IMR-90 (cell line): ENCODE measurements at regions not wholly inside any gene's neighbourhood (a gene's known extent, or its start where the extent isn't known, plus 50 kb on each side); places are given as distances from the start of the nearest gene placed in this dataset.

Experiments used
- ATAC-seq: fragments of 200-7000 bp; cut with Tn5 transposase; 2 replicates; pipeline ENCODE4 v1.9.1; 2020; ENCODE audit warnings: low read depth, mild to moderate bottlenecking, moderate library complexity
- BruUV-seq: library from RNA; stranded (reverse); fragments of 400-500 nt; replicated peaks from 2 replicates; lab custom pipeline; 2021; lab: Mats Ljungman, UMichigan
- CTCF ChIA-PET: fragments of 300-600 bp; formaldehyde crosslinking; extraction: SDS; loops from one replicate; lab custom pipeline; 2021; ENCODE audit warnings: antibody characterized with exemption; lab: Yijun Ruan, JAX
- POLR2A ChIA-PET: fragments of 300-600 bp; sonication (Branson Sonifier 250); formaldehyde crosslinking; loops from one replicate; lab custom pipeline; 2022; ENCODE audit warnings: antibody characterized with exemption; ENCODE audit not compliant: unreplicated experiment; lab: Charles Lee
- DNase-seq: peaks from one replicate; pipeline ENCODE4 v3.0.0; 2013
- H2AFZ ChIP-seq: replicated peaks from 2 replicates; pipeline ENCODE3; 2013; ENCODE audit warnings: low read length, mild to moderate bottlenecking; ENCODE audit not compliant: poor library complexity
- H2AK5ac ChIP-seq: 2 replicates; pipeline ENCODE4 v1.6.1; 2013; ENCODE audit warnings: low read depth, low read length, inconsistent platforms
- H2AK9ac ChIP-seq: replicated peaks from 2 replicates; pipeline ENCODE3; 2013; ENCODE audit warnings: mild to moderate bottlenecking, low read depth, low read length, moderate library complexity; ENCODE audit not compliant: poor library complexity
- H2BK120ac ChIP-seq: 2 replicates; pipeline ENCODE4 v1.6.1; 2013; ENCODE audit warnings: low read depth, low read length, inconsistent platforms
- H2BK15ac ChIP-seq: 3 replicates; pipeline ENCODE4 v1.6.1; 2013; ENCODE audit warnings: low read depth, low read length, inconsistent platforms
- H2BK20ac ChIP-seq: 2 replicates; pipeline ENCODE4 v1.6.1; 2013; ENCODE audit warnings: low read depth, mild to moderate bottlenecking, inconsistent platforms, low read length, moderate library complexity
- H2BK5ac ChIP-seq: 2 replicates; pipeline ENCODE4 v1.6.1; 2013; ENCODE audit warnings: mild to moderate bottlenecking, low read depth, low read length, inconsistent platforms; ENCODE audit not compliant: poor library complexity, severe bottlenecking
- H3K14ac ChIP-seq: replicated peaks from 2 replicates; pipeline ENCODE4 v1.6.1; 2013; ENCODE audit warnings: low read depth, low read length, inconsistent platforms
- H3K18ac ChIP-seq: 2 replicates; pipeline ENCODE4 v1.6.1; 2013; ENCODE audit warnings: low read depth, low read length, control low read depth
- H3K23ac ChIP-seq: 2 replicates; pipeline ENCODE4 v1.6.1; 2013; ENCODE audit warnings: low read depth, low read length, inconsistent platforms
- H3K27ac ChIP-seq: 2 replicates; pipeline ENCODE4 v1.5.1; 2013; ENCODE audit warnings: mild to moderate bottlenecking, control low read depth, low read length; ENCODE audit not compliant: insufficient read depth
- H3K27me3 ChIP-seq: 2 replicates; pipeline ENCODE4 v1.6.1; 2013; ENCODE audit warnings: low read length; ENCODE audit not compliant: control insufficient read depth, insufficient read depth
- H3K36me3 ChIP-seq: 2 replicates; pipeline ENCODE4 v1.6.1; 2013; ENCODE audit warnings: low read length, mixed read lengths; ENCODE audit not compliant: control insufficient read depth, insufficient read depth
- H3K4ac ChIP-seq: 2 replicates; pipeline ENCODE4 v1.6.1; 2013; ENCODE audit warnings: low read depth, low read length, inconsistent platforms
- H3K4me1 ChIP-seq: 2 replicates; pipeline ENCODE4 v1.6.1; 2013; ENCODE audit warnings: low read length, mixed read lengths; ENCODE audit not compliant: control insufficient read depth, insufficient read depth
- H3K4me2 ChIP-seq: 2 replicates; pipeline ENCODE4 v1.6.1; 2013; ENCODE audit warnings: low read depth, mild to moderate bottlenecking, control low read depth, low read length, moderate library complexity
- H3K4me3 ChIP-seq: 2 replicates; pipeline ENCODE4 v1.5.1; 2013; ENCODE audit warnings: low read depth, mild to moderate bottlenecking, control low read depth, low read length, moderate library complexity; ENCODE audit not compliant: insufficient read depth
- H3K56ac ChIP-seq: 2 replicates; pipeline ENCODE4 v1.6.1; 2013; ENCODE audit warnings: low read length, inconsistent platforms; ENCODE audit not compliant: insufficient read depth; ENCODE audit errors: extremely low read depth
- H3K79me1 ChIP-seq, 2 experiments: 2 replicates each; pipeline ENCODE4 v1.6.1; 2013; ENCODE audit warnings: low read length in 2 of 2, inconsistent platforms in 1 of 2, low read depth in 1 of 2
- H3K9ac ChIP-seq: 2 replicates; pipeline ENCODE4 v1.6.1; 2013; ENCODE audit warnings: low read depth, low read length, control low read depth
- H3K9me1 ChIP-seq: 2 replicates; pipeline ENCODE4 v1.6.1; 2013; ENCODE audit warnings: low read length, inconsistent platforms; ENCODE audit not compliant: insufficient read depth
- H3K9me3 ChIP-seq: 2 replicates; pipeline ENCODE4 v1.6.1; 2013; ENCODE audit warnings: low read length; ENCODE audit not compliant: control insufficient read depth, insufficient read depth
- H4K20me1 ChIP-seq: 2 replicates; pipeline ENCODE4 v1.6.1; 2013; ENCODE audit warnings: low read length, inconsistent platforms; ENCODE audit not compliant: insufficient read depth
- H4K5ac ChIP-seq: 2 replicates; pipeline ENCODE4 v1.6.1; 2013; ENCODE audit warnings: mild to moderate bottlenecking, low read depth, low read length, control low read depth
- H4K8ac ChIP-seq, 2 experiments: 2 replicates each; pipeline ENCODE4 v1.6.1; 2013; ENCODE audit warnings: low read depth in 2 of 2, low read length in 2 of 2, control low read depth in 1 of 2, inconsistent platforms in 1 of 2
- H4K91ac ChIP-seq: 2 replicates; pipeline ENCODE4 v1.6.1; 2013; ENCODE audit warnings: low read depth, low read length, inconsistent platforms; ENCODE audit not compliant: insufficient read depth
- NFE2L2 ChIP-seq: fragments of 150-350 bp; IDR thresholded peaks from 2 replicates; pipeline ENCODE4 v1.6.1; 2016; ENCODE audit warnings: low read depth, mild to moderate bottlenecking, low read length
- POLR2A ChIP-seq: IDR thresholded peaks from 2 replicates; pipeline ENCODE4 v1.6.1; 2012; ENCODE audit warnings: mild to moderate bottlenecking, low read depth, low read length
- RFX5 ChIP-seq: IDR thresholded peaks from 2 replicates; pipeline ENCODE4 v1.8.0; 2012; ENCODE audit warnings: low read depth, mild to moderate bottlenecking, low read length, moderate library complexity
- WGBS, 2 experiments: methylation state at CpG; one replicate each; pipeline versions ENCODE4 v1.1.5 to v1.1.7; 2013; ENCODE audit warnings: missing lambda C conversion rate in 2 of 2; ENCODE audit not compliant: insufficient read length in 1 of 2; ENCODE audit errors: extremely low coverage in 2 of 2; 5-methylcytosine and 5-hydroxymethylcytosine counted together
- dilution Hi-C: fragments of 300-500 bp; cut with HindIII; formaldehyde crosslinking; loops from one replicate; pipeline ENCODE4 v1.14.3; 2018; ENCODE audit warnings: low sequenced_read_pairs; ENCODE audit not compliant: unreplicated experiment
- in situ Hi-C: fragments of 300-500 bp; cut with MboI; formaldehyde crosslinking; loops from 3 replicates; pipeline ENCODE4 v1.14.3; 2019; ENCODE audit warnings: low sequenced_read_pairs, inconsistent platforms, mixed read lengths
- intact Hi-C: fragments of 100-400 bp; cut with micrococcal nuclease; formaldehyde crosslinking; loops from 2 replicates; pipeline ENCODE4 v1.10.0; 2022

DNA sequence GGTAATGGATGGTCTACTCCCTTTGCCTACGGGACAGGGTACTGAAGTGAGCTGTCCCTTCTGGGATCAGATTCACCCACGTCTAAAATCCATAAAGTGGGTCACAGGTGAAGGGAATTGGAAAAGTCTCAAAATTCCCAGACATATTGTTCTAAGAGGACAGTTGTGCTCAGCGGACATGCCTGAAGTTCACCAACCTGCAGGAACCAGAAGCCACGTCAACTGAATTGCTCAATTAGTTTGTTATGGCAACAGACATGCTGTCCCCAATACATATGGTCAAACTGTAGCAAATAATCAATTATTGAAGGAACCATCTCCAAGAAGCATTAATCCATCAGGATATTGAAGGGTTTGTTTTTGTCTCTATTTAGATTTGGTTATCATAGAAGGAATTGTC lies 190.2 kb downstream of the FRK start:
- in situ Hi-C loops, result no loop called here
- Histone ChIP-seq H3K4me1 (no peaks in the 10 kb centered on the region), H2BK5ac (no peak overlapping the region), H3K4ac (no peak overlapping the region), H3K23ac (no peak overlapping the region), H4K20me1 (no peaks in the 10 kb centered on the region), H3K9me3 (no peaks in the 10 kb centered on the region), H4K8ac (no peak overlapping the region), H3K56ac (no peak overlapping the region), H2AK9ac (no peak overlapping the region), H2BK120ac (no peak overlapping the region), H3K27ac (no peak overlapping the region), H3K9me1 (no peaks in the 10 kb centered on the region), H3K4me3 (no peak overlapping the region), H3K27me3 (no peaks in the 10 kb centered on the region), H3K79me1 (no peaks in the 10 kb centered on the region), H3K36me3 (no peaks in the 10 kb centered on the region), H2AFZ (no peak overlapping the region), H3K4me2 (no peak overlapping the region), H3K9ac (no peak overlapping the region), H2BK15ac (no peak overlapping the region), H4K91ac (no peak overlapping the region), H4K5ac (no peak overlapping the region), H2AK5ac (no peak overlapping the region), H3K18ac (no peak overlapping the region), H2BK20ac (no peak overlapping the region), H3K14ac (no peak overlapping the region)
- dilution Hi-C loops, result no loop called here
- ChIA-PET POLR2A (no interaction called here), CTCF (no interaction called here)
- no CpG with 5 or more reads among the region's 4 CpGs for WGBS, 2 experiments
- no TSS peak for BruUV-seq
- DNase-seq (no peak), ATAC-seq (no peak)
- no peak for TF ChIP-seq POLR2A
- TF ChIP-seq RFX5, result no peak
- TF ChIP-seq NFE2L2, result no peak
- intact Hi-C loops, result no loop called here
